ENCODE measurements at regions not wholly inside any gene's neighbourhood (a gene's known extent, or its start where the extent isn't known, plus 50 kb on each side); places are given as distances from the start of the nearest gene placed in this dataset.
"Not testable (repeated sequence)": the region's sequence is repeated elsewhere in the genome, so short reads cannot be mapped to it uniquely, and the experiment has no call there.

GRCh38 chr13:85549819-85550218, 249.4 kb downstream of the SLITRK6 start:
- Histone ChIP-seq H3K4me1 (no peaks in the 10 kb centered on the region), H3K4me3 (no peak overlapping the region), H3K27ac (no peak overlapping the region), H3K36me3 (no peaks in the 10 kb centered on the region), H3K27me3 (no peaks in the 10 kb centered on the region), H3K9me3 (replicated peaks) (no peaks in the 10 kb centered on the region)
- DNase-seq: no peak

DNA sequence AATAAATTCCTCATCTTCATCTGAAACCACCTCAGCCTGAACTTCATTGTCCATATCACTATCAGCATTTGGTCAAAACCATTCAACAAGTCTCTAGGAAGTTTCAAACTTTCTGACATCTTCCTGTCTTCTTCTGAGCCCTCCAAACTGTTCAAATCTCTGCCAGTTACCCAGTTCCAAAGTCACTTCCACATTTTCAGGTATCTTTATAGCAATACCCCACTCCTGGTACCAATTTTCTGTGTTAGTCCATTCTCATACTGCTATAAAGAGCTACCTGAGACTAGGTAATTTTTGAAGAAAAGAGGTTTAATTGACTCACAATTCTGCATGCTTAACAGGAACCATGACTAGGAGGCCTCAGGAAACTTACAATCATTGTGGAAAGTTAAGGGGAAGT, 250.4 kb downstream of the SLITRK6 start:
- H3K4me1 ChIP-seq; DNase-seq; H3K27me3 ChIP-seq; H3K36me3 ChIP-seq; H3K9me3 ChIP-seq (replicated peaks); H3K4me3 ChIP-seq; H3K27ac ChIP-seq: not testable (repeated sequence)

GRCh38 chr13:85545771-85546170, 253.4 kb downstream of the SLITRK6 start:
- H3K36me3 ChIP-seq: no peaks in the 10 kb centered on the region
- no peak for DNase-seq
- no peaks in the 10 kb centered on the region for H3K9me3 ChIP-seq (replicated peaks)
- no peak overlapping the region for H3K4me3 ChIP-seq
- H3K4me1 ChIP-seq: peaks cover 4% of the 10 kb centered on the region; the same call in 1 of the 2 replicates
- H3K27me3 ChIP-seq: no peaks in the 10 kb centered on the region
- no peak overlapping the region for H3K27ac ChIP-seq

GRCh38 chr13:85544756-85545155, 254.5 kb downstream of the SLITRK6 start:
- H3K9me3 ChIP-seq (replicated peaks): no peaks in the 10 kb centered on the region
- H3K27me3 ChIP-seq: no peaks in the 10 kb centered on the region

DNA sequence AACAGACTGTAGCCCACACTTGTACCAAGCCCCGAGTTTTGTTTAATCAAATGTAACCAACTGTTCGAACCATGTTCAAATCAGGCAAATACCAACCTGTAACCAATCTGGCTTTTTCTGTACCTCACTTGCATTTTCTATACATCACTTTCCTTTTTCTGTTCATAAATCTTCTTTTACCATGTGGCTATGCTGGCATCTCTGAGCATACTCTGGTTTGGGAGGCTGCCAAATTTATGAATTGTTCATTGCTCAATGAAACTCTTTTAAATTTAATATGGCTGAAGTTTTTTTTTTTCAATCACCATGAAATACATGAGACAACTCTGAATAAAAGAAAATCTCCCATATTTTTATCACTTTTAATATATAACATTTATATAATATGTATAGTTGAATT, 256.1 kb downstream of the SLITRK6 start:
- no peak overlapping the region for H3K27ac ChIP-seq

More at GRCh38 chr13:85544756-85545155, 254.5 kb downstream of the SLITRK6 start:
- no peaks in the 10 kb centered on the region for H3K36me3 ChIP-seq
- H3K27ac ChIP-seq: no peak overlapping the region
- H3K4me3 ChIP-seq: no peak overlapping the region
- peaks cover 4% of the 10 kb centered on the region; the same call in 1 of the 2 replicates for H3K4me1 ChIP-seq
- DNase-seq: no peak

DNA sequence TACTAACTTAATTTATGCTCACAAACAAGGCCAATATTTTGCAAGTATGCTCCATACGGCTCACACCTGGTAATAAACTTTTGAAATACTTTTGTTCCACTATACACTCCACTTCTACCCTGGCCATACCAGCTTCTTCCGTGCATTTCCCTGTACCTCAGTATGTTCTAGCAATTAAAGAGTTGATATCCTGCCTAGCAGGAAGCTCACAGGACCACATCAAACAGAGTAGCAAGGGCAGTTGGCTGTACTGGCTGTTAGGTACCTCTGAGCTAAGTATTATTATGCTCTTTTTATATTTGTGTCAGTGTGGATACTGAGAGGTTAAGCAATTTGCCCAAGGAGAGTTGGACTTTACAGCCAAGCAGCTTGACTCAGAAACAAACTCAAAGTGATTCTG, 257.7 kb downstream of the SLITRK6 start:
- peaks cover 4% of the 10 kb centered on the region; the same call in 1 of the 2 replicates for H3K4me1 ChIP-seq
- no peak overlapping the region for H3K4me3 ChIP-seq
- H3K27ac ChIP-seq: no peak overlapping the region

More for the DNA sequence above, 256.1 kb downstream of the SLITRK6 start:
- no peaks in the 10 kb centered on the region for H3K36me3 ChIP-seq
- H3K9me3 ChIP-seq (replicated peaks): no peaks in the 10 kb centered on the region
- H3K4me1 ChIP-seq: peaks cover 4% of the 10 kb centered on the region; the same call in 1 of the 2 replicates
- H3K4me3 ChIP-seq: no peak overlapping the region
- peak in 1 of 2 experiments; percentile 26 for DNase-seq
- H3K27me3 ChIP-seq: no peaks in the 10 kb centered on the region

GRCh38 chr13:85538957-85539356, 260.3 kb downstream of the SLITRK6 start:
- H3K4me3 ChIP-seq: no peak overlapping the region
- H3K4me1 ChIP-seq: peaks cover 3% of the 10 kb centered on the region; the same call in 1 of the 2 replicates
- no peaks in the 10 kb centered on the region for H3K27me3 ChIP-seq
- no peak overlapping the region for H3K27ac ChIP-seq
- DNase-seq: no peak
- H3K36me3 ChIP-seq: no peaks in the 10 kb centered on the region
- H3K9me3 ChIP-seq (replicated peaks): no peaks in the 10 kb centered on the region

More for the DNA sequence above, 257.7 kb downstream of the SLITRK6 start:
- no peaks in the 10 kb centered on the region for H3K36me3 ChIP-seq
- no peak for DNase-seq
- no peaks in the 10 kb centered on the region for H3K9me3 ChIP-seq (replicated peaks)
- no peaks in the 10 kb centered on the region for H3K27me3 ChIP-seq

DNA sequence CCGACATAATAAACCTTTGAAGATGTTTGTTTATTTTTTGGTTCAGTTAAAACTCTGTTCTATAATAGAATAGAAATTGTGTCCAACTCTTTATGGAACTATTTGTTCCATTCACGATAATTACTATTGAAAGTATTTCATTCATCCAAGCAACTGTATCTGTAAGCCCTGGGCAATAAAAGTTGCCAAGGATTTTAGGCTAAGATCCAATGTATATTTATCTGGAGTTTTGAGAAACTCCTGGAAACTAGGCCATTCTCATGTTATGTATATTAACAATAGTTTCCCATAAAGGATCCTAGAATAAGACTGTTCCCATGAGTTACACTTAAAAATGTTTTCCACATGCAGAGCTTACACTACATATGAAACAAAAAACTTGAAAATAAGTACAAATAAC, 261.6 kb downstream of the SLITRK6 start:
- no peaks in the 10 kb centered on the region for H3K9me3 ChIP-seq (replicated peaks)
- no peak for DNase-seq
- no peaks in the 10 kb centered on the region for H3K4me1 ChIP-seq
- no peak overlapping the region for H3K27ac ChIP-seq
- no peaks in the 10 kb centered on the region for H3K36me3 ChIP-seq
- H3K4me3 ChIP-seq: no peak overlapping the region
- H3K27me3 ChIP-seq: no peaks in the 10 kb centered on the region

- Histone ChIP-seq H3K4me3 (no peak overlapping the region), H3K9me3 (replicated peaks) (no peaks in the 10 kb centered on the region), H3K4me1 (no peaks in the 10 kb centered on the region), H3K36me3 (no peaks in the 10 kb centered on the region), H3K27ac (no peak overlapping the region), H3K27me3 (no peaks in the 10 kb centered on the region)
- no peak for DNase-seq
Observed at GRCh38 chr13:85536706-85537105, 262.5 kb downstream of the SLITRK6 start.

DNA sequence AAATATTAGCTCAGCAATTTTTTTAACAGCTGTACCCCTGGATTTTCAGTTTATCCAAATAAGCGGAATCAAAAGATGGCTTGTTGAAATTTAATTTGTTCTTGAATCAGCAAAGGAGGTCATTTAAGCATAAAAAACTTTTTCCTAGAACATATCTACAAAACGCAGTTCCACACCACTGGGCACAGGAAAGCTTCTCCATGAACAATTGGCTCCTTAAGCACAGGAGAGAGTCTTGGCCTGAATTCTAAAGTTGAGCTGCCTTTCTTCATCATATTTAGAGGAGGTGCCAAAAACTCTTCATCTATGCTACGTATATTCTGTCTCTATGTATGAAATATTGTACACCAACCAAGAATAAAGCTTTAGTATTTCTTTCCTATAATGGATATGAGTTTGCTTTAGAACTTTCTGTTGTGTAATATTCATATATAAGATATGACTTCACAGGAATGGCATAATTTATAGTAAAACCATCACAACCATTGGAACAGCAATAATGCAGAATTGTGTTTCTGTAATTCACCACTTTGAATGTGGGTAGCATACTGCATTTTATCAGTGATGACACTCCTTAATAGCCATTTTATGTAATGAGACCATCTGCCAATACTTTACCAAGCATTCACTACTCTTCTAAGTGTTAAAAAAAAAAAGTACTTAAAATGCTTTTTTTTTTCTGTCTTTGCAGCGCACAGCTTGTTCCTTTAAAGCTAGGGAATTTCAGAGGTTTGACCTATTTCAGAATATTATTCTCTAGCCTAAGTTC, 263.7 kb downstream of the SLITRK6 start:
- DNase-seq: no peak
- Histone ChIP-seq H3K9me3 (replicated peaks) (no peaks in the 10 kb centered on the region), H3K4me3 (no peak overlapping the region), H3K27ac (no peak overlapping the region), H3K36me3 (no peaks in the 10 kb centered on the region), H3K27me3 (no peaks in the 10 kb centered on the region), H3K4me1 (no peaks in the 10 kb centered on the region)

DNA sequence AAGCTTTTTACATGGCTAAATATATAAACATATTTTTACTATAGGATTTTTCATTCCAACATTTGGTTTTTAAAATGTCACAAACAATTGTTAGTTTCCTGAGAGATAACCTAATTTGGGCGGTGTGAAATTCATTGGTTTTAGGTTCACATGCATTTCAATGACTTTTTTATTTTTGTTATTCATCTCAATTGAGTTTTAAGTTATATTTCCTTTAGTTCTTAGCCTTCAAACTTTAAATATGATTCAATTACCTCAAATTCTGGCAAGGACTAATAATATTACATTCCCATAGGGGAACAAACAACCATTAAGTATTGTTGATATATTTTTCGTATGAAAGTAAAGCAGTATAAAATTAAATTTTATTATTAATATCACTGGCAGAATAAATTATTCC, 265.3 kb downstream of the SLITRK6 start:
- no peaks in the 10 kb centered on the region for H3K27me3 ChIP-seq
- H3K36me3 ChIP-seq: no peaks in the 10 kb centered on the region
- DNase-seq: no peak
- no peaks in the 10 kb centered on the region for H3K9me3 ChIP-seq (replicated peaks)
- no peak overlapping the region for H3K4me3 ChIP-seq
- H3K27ac ChIP-seq: no peak overlapping the region
- peaks cover under 1% of the 10 kb centered on the region; the same call in 1 of the 2 replicates for H3K4me1 ChIP-seq

GRCh38 chr13:85529218-85529594, 270.0 kb downstream of the SLITRK6 start:
- Histone ChIP-seq H3K9me3 (replicated peaks) (no peaks in the 10 kb centered on the region), H3K27ac (no peak overlapping the region), H3K4me3 (no peak overlapping the region), H3K36me3 (no peaks in the 10 kb centered on the region), H3K4me1 (peaks cover 22% of the 10 kb centered on the region), H3K27me3 (no peaks in the 10 kb centered on the region)
- no peak for DNase-seq

- no peaks in the 10 kb centered on the region for H3K27me3 ChIP-seq
- no peak overlapping the region for H3K4me3 ChIP-seq
- no peaks in the 10 kb centered on the region for H3K36me3 ChIP-seq
- no peak overlapping the region for H3K27ac ChIP-seq
- peaks cover 22% of the 10 kb centered on the region for H3K4me1 ChIP-seq
- H3K9me3 ChIP-seq (replicated peaks): no peaks in the 10 kb centered on the region
- no peak for DNase-seq
Observed at GRCh38 chr13:85528491-85529217, 270.6 kb downstream of the SLITRK6 start.

GRCh38 chr13:85527316-85527715, 271.9 kb downstream of the SLITRK6 start:
- Histone ChIP-seq H3K4me1 (peaks cover 22% of the 10 kb centered on the region), H3K4me3 (no peak overlapping the region), H3K9me3 (replicated peaks) (no peaks in the 10 kb centered on the region), H3K27ac (peak overlapping the region; percentile 31), H3K36me3 (no peaks in the 10 kb centered on the region), H3K27me3 (no peaks in the 10 kb centered on the region)
- DNase-seq: peak; percentile 25 to 64

GRCh38 chr13:85525411-85525810, 273.8 kb downstream of the SLITRK6 start:
- H3K4me3 ChIP-seq: no peak overlapping the region
- no peaks in the 10 kb centered on the region for H3K36me3 ChIP-seq
- no peak for DNase-seq
- H3K27me3 ChIP-seq: no peaks in the 10 kb centered on the region
- H3K4me1 ChIP-seq: peaks cover 22% of the 10 kb centered on the region
- H3K27ac ChIP-seq: 0 out of 2 replicates have a peak overlapping the region, but pooled peaks have one; percentile 1
- no peaks in the 10 kb centered on the region for H3K9me3 ChIP-seq (replicated peaks)

Data from SJCRH30 (cell line).